Neural progenitor cell (in vitro differentiated cells): ENCODE measurements at regions not wholly inside any gene's neighbourhood (a gene's known extent, or its start where the extent isn't known, plus 50 kb on each side); places are given as distances from the start of the nearest gene placed in this dataset.

Experiments used
- CTCF ChIP-seq: fragments of 200-600 bp; sonication (generic); IDR thresholded peaks from 2 replicates; pipeline ENCODE4 v1.5.1; 2017; ENCODE audit warnings: antibody characterized with exemption, mild to moderate bottlenecking
- EZH2 ChIP-seq: fragments of 200-600 bp; sonication (generic); IDR thresholded peaks from 2 replicates; pipeline ENCODE4 v1.6.1; 2017; ENCODE audit warnings: antibody characterized with exemption, mild to moderate bottlenecking, moderate library complexity
- EZH2phosphoT487 ChIP-seq: fragments of 200-600 bp; sonication (generic); IDR thresholded peaks from 2 replicates; pipeline ENCODE4 v1.6.1; 2017; ENCODE audit warnings: antibody characterized with exemption

DNA sequence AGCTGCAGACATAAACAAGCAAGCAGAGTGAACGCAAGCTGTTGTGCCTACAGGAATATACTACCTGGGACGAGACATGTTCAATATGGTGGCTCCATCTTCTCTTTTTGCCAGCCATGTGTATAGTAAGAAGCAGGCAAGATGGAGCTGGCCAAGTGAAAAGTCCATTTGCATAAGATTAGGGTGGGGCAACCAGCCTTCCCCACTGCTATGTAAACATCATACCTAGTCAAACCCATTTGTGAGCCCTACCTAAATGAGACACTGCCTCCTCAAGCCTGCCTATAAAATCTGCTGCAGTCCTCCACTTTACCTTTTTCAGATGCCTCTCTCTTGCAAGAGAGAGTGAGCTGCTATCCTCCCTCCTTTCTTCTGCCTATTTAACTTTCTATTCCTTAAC is 370.1 kb upstream of the PMFBP1 start:
- no peak for TF ChIP-seq CTCF
- no peak for TF ChIP-seq EZH2
- TF ChIP-seq EZH2phosphoT487, result no peak
